GM23338 (cell line): ENCODE measurements at regions not wholly inside any gene's neighbourhood (a gene's known extent, or its start where the extent isn't known, plus 50 kb on each side); places are given as distances from the start of the nearest gene placed in this dataset.
A peak's percentile ranks its signal among the peaks of the same experiment; 100 is the strongest.

Source experiments
- ATAC-seq: fragments of 200-7000 bp; cut with Tn5 transposase; 3 replicates; pipeline ENCODE4 v1.9.1; 2020
- DNase-seq: peaks from one replicate; pipeline ENCODE4 v3.0.0-alpha.2; 2015; ENCODE audit warnings: low spot score
- H2AFZ ChIP-seq: fragments of 200-600 bp; sonication (generic); 2 replicates; pipeline ENCODE4 v1.8.0; 2016; ENCODE audit warnings: antibody characterized with exemption, mild to moderate bottlenecking, moderate library complexity
- H3F3A ChIP-seq: fragments of 200-600 bp; sonication (generic); replicated peaks from 2 replicates; pipeline ENCODE4 v1.8.0; 2017; ENCODE audit warnings: antibody characterized with exemption, mixed run types, low read depth
- H3K27ac ChIP-seq: fragments of 200-600 bp; sonication (generic); 2 replicates; pipeline ENCODE4 v1.6.1; 2016; ENCODE audit warnings: low read depth
- H3K27me3 ChIP-seq: fragments of 200-600 bp; sonication (generic); 2 replicates; pipeline ENCODE4 v1.8.0; 2016; ENCODE audit warnings: mild to moderate bottlenecking, mixed run types, moderate library complexity; ENCODE audit not compliant: insufficient read depth
- H3K36me3 ChIP-seq: fragments of 200-600 bp; sonication (generic); 2 replicates; pipeline ENCODE4 v1.8.0; 2016; ENCODE audit warnings: mild to moderate bottlenecking; ENCODE audit not compliant: insufficient read depth
- H3K4me1 ChIP-seq: fragments of 200-600 bp; sonication (generic); 2 replicates; pipeline ENCODE4 v1.8.0; 2016; ENCODE audit warnings: mild to moderate bottlenecking, moderate library complexity; ENCODE audit not compliant: insufficient read depth
- H3K4me2 ChIP-seq: fragments of 200-600 bp; sonication (generic); 2 replicates; pipeline ENCODE4 v1.7.1; 2017; ENCODE audit warnings: mixed run types
- H3K4me3 ChIP-seq: fragments of 200-600 bp; sonication (generic); 2 replicates; pipeline ENCODE4 v1.6.1; 2016; ENCODE audit warnings: mixed run types
- H3K79me2 ChIP-seq: fragments of 200-600 bp; sonication (generic); replicated peaks from 2 replicates; pipeline ENCODE4 v1.8.0; 2017; ENCODE audit warnings: mild to moderate bottlenecking; ENCODE audit not compliant: insufficient read depth
- H3K9me2 ChIP-seq: fragments of 200-600 bp; sonication (generic); 2 replicates; pipeline ENCODE4 v1.8.0; 2017; ENCODE audit not compliant: insufficient read depth
- H4K20me1 ChIP-seq: fragments of 200-600 bp; sonication (generic); replicated peaks from 2 replicates; pipeline ENCODE4 v1.8.0; 2017; ENCODE audit warnings: mild to moderate bottlenecking; ENCODE audit not compliant: insufficient read depth
- H3K27ac Mint-ChIP-seq: 2 replicates; pipeline ENCODE4 v1.8.0; 2020; ENCODE audit warnings: inconsistent platforms, mild to moderate bottlenecking, moderate library complexity, mixed read lengths
- H3K27me3 Mint-ChIP-seq: 3 replicates; pipeline ENCODE4 v1.8.0; 2022; ENCODE audit warnings: low read depth, mild to moderate bottlenecking, moderate library complexity, mixed read lengths, inconsistent platforms; ENCODE audit not compliant: insufficient read depth, poor library complexity
- H3K36me3 Mint-ChIP-seq: 3 replicates; pipeline ENCODE4 v1.8.0; 2021; ENCODE audit warnings: low read depth, mild to moderate bottlenecking, inconsistent platforms, moderate library complexity, mixed read lengths
- H3K4me1 Mint-ChIP-seq: 3 replicates; pipeline ENCODE4 v1.8.0; 2020; ENCODE audit warnings: mild to moderate bottlenecking, inconsistent platforms, mixed read lengths
- H3K4me3 Mint-ChIP-seq: 3 replicates; pipeline ENCODE4 v1.8.0; 2021; ENCODE audit warnings: moderate library complexity, mild to moderate bottlenecking, inconsistent platforms, mixed read lengths
- H3K9me3 Mint-ChIP-seq: 3 replicates; pipeline ENCODE4 v1.8.0; 2020; ENCODE audit warnings: moderate library complexity, mild to moderate bottlenecking, inconsistent platforms, mixed read lengths
- CREB1 ChIP-seq: fragments of 250-450 bp; sonication (Bioruptor Pico); IDR thresholded peaks from 2 replicates; pipeline ENCODE4 v1.5.0; 2020; ENCODE audit warnings: low read depth, mild to moderate bottlenecking, moderate library complexity
- CTCF ChIP-seq, 2 experiments: fragments of 200-600 bp in 1 of 2; sonication (generic) in 1 of 2; conservative IDR thresholded peaks; 2 replicates each; pipeline versions ENCODE4 v1.5.1 to v1.6.1; 2016 to 2017; ENCODE audit warnings: antibody characterized with exemption in 2 of 2, low read depth in 2 of 2, mild to moderate bottlenecking in 2 of 2, moderate library complexity in 1 of 2
- NANOG ChIP-seq: IDR thresholded peaks from 2 replicates; pipeline ENCODE4 v1.6.1; 2016; ENCODE audit warnings: antibody characterized with exemption, borderline replicate concordance
- POLR2AphosphoS5 ChIP-seq: IDR thresholded peaks from 2 replicates; pipeline ENCODE4 v1.6.1; 2016; ENCODE audit warnings: antibody characterized with exemption, low read depth
- REST ChIP-seq: IDR thresholded peaks from one replicate; pipeline ENCODE4 v1.6.1; 2018; ENCODE audit warnings: antibody characterized with exemption; ENCODE audit not compliant: unreplicated experiment
- ZNF114 ChIP-seq: fragments of 250-450 bp; sonication (Bioruptor Pico); IDR thresholded peaks from 2 replicates; pipeline ENCODE4 v1.5.0; 2020; ENCODE audit warnings: mild to moderate bottlenecking, moderate library complexity
- ZNF331 ChIP-seq: fragments of 250-450 bp; sonication (Bioruptor Pico); IDR thresholded peaks from 2 replicates; pipeline ENCODE4 v1.5.0; 2020; ENCODE audit warnings: low read depth, mild to moderate bottlenecking, moderate library complexity
- ZNF462 ChIP-seq: fragments of 250-450 bp; sonication (Bioruptor Pico); IDR thresholded peaks from 2 replicates; pipeline ENCODE4 v1.5.0; 2020; ENCODE audit warnings: mild to moderate bottlenecking, moderate library complexity

- Mint-ChIP-seq H3K36me3 (no peaks in the 10 kb centered on the region), H3K9me3 (no peaks in the 10 kb centered on the region), H3K27me3 (no peaks in the 10 kb centered on the region), H3K4me3 (no peak overlapping the region), H3K27ac (no peak overlapping the region), H3K4me1 (no peaks in the 10 kb centered on the region)
- no peak for DNase-seq
- H3K79me2 ChIP-seq, result no peaks in the 10 kb centered on the region
- H2AFZ ChIP-seq, result no peak overlapping the region
- no peaks in the 10 kb centered on the region for H3K27me3 ChIP-seq
- no peak for ATAC-seq
- H3K36me3 ChIP-seq, result no peaks in the 10 kb centered on the region
- no peaks in the 10 kb centered on the region for H4K20me1 ChIP-seq
- no peak overlapping the region for H3K4me2 ChIP-seq
- no peaks in the 10 kb centered on the region for H3K9me2 ChIP-seq
- no peaks in the 10 kb centered on the region for H3K4me1 ChIP-seq
- H3K27ac ChIP-seq, result no peak overlapping the region
- TF ChIP-seq ZNF114 (CRISPR knock-in tag) (no peak), CTCF (conservative IDR thresholded peaks at IDR 0.05; ENCODE audit: low read depth in 2 of 2) (no peak), NANOG (no peak), REST (no peak), ZNF331 (CRISPR knock-in tag) (no peak)
- no peaks in the 10 kb centered on the region for H3F3A ChIP-seq
- no peak overlapping the region for H3K4me3 ChIP-seq
Observed at GRCh38 chr11:8757533-8757932, 74.9 kb downstream of the RPL27A start.

- Histone ChIP-seq H3K4me1 (no peaks in the 10 kb centered on the region), H3F3A (no peaks in the 10 kb centered on the region), H3K27ac (no peak overlapping the region), H3K36me3 (no peaks in the 10 kb centered on the region), H3K4me3 (no peak overlapping the region), H4K20me1 (no peaks in the 10 kb centered on the region), H3K27me3 (no peaks in the 10 kb centered on the region), H3K79me2 (no peaks in the 10 kb centered on the region), H3K4me2 (no peak overlapping the region), H3K9me2 (no peaks in the 10 kb centered on the region), H2AFZ (no peak overlapping the region)
- H3K36me3 Mint-ChIP-seq, result no peaks in the 10 kb centered on the region
- H3K27me3 Mint-ChIP-seq, result no peaks in the 10 kb centered on the region
- no peaks in the 10 kb centered on the region for H3K9me3 Mint-ChIP-seq
- ATAC-seq (peak; percentile 77), DNase-seq (no peak)
- H3K4me3 Mint-ChIP-seq, result no peak overlapping the region
- H3K27ac Mint-ChIP-seq, result no peak overlapping the region
- H3K4me1 Mint-ChIP-seq, result no peaks in the 10 kb centered on the region
- TF ChIP-seq CREB1 (no peak), CTCF (conservative IDR thresholded peaks at IDR 0.05; ENCODE audit: low read depth in 2 of 2) (no peak; a peak in 1 of 4 replicates), ZNF114 (CRISPR knock-in tag) (no peak), POLR2AphosphoS5 (no peak), ZNF462 (no peak)
Observed at GRCh38 chr11:8758619-8759169, 76.1 kb downstream of the RPL27A start.
